ENCODE measurements at regions not wholly inside any gene's neighbourhood (a gene's known extent, or its start where the extent isn't known, plus 50 kb on each side); places are given as distances from the start of the nearest gene placed in this dataset.

GRCh38 chr12:11958221-11959091, 112.3 kb upstream of the BCL2L14 start:
- TF ChIP-seq POLR2A (IDR thresholded peaks at IDR 0.05) (no peak), CTCF (IDR thresholded peaks at IDR 0.05) (no peak)

Measured in right lobe of liver (tissue), 4 donors.